C4-2B (cell line): ENCODE measurements at regions not wholly inside any gene's neighbourhood (a gene's known extent, or its start where the extent isn't known, plus 50 kb on each side); places are given as distances from the start of the nearest gene placed in this dataset.

Experiments used
- CTCF ChIP-seq: fragments of 450-650 bp; conservative IDR thresholded peaks from 2 replicates; pipeline ENCODE4 v1.5.1; 2017; ENCODE audit warnings: mild to moderate bottlenecking
- ZFX ChIP-seq: fragments of 450-650 bp; IDR thresholded peaks from 2 replicates; pipeline ENCODE4 v1.6.1; 2017

DNA sequence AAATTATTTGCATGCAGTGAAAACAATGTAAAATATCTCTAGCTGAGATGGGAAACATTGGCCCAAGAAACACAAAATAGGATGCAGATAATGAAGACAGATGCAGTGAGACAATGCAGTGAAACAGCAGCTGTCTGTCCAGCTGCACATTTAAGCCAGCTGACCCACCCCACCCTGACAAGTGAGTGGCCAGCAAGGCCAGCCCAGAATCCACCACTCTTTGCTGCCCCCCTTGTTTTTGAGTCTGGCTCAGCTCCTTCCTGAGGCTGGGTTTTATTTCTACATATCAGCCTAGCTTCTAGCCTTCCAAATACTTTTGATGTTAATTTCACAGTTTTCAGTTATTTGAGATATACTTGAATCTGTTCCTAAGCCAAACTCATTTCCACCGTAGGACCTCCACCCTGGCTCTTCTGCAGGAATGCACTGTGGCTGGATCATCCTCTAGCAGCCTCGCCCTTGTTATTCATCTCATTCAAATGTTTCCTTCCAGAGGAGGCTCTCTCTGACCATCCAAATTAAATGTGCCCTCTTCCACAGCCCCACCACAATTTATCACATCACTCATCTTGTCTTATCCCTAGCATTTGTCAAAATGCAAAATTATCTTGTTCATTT, 154.1 kb upstream of the POU2AF2 start:
- TF ChIP-seq CTCF (no peak), ZFX (no peak)
